ENCODE measurements at regions not wholly inside any gene's neighbourhood (a gene's known extent, or its start where the extent isn't known, plus 50 kb on each side); places are given as distances from the start of the nearest gene placed in this dataset.
"Not testable (repeated sequence)": the region's sequence is repeated elsewhere in the genome, so short reads cannot be mapped to it uniquely, and the experiment has no call there.

DNA sequence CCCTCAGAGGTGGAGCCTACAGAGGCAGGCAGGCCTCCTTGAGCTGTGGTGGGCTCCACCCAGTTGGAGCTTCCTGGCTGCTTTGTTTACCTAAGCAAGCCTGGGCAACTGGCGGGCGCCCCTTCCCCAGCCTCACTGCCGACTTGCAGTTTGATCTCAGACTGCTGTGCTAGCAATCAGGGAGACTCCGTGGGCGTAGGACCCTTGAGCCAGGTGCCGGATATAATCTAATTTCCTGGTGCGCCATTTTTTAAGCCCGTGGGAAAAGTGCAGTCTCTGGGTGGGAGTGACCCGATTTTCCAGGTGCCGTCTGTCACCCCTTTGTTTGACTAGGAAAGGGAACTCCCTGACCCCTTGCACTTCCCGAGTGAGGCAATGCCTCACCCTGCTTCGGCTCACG, 769.1 kb upstream of the SEMA6A start:
- TF ChIP-seq CTCF (conservative IDR thresholded peaks at IDR 0.05 in 1 of 2, IDR thresholded peaks at IDR 0.05 in 1 of 2; ENCODE audit: extremely low read depth in 1 of 2, insufficient read depth in 1 of 2, low read depth in 1 of 2, low read length in 2 of 2); EZH2 (IDR thresholded peaks at IDR 0.05; ENCODE audit: borderline replicate concordance, low read length): not testable (repeated sequence)

All from mammary epithelial cell (primary cell).